ENCODE measurements at regions not wholly inside any gene's neighbourhood (a gene's known extent, or its start where the extent isn't known, plus 50 kb on each side); places are given as distances from the start of the nearest gene placed in this dataset.

GRCh38 chr17:68184816-68185436 is 62.9 kb upstream of the AMZ2 start:
- no peak for DNase-seq (ENCODE audit: low spot score)

- no peak for DNase-seq (ENCODE audit: low spot score)
These were observed 62.0 kb upstream of the AMZ2 start for GRCh38 chr17:68185820-68186219.

GRCh38 chr17:68190495-68190894 is 57.3 kb upstream of the AMZ2 start:
- no peak for DNase-seq (ENCODE audit: low spot score)

GRCh38 chr17:68195667-68196393 is 52.0 kb upstream of the AMZ2 start:
- no peak for DNase-seq (ENCODE audit: low spot score)

- no peak for DNase-seq (ENCODE audit: low spot score)
These were observed 51.3 kb upstream of the AMZ2 start for GRCh38 chr17:68196394-68197090.

GRCh38 chr17:68197091-68197996 is 50.5 kb upstream of the AMZ2 start:
- DNase-seq (ENCODE audit: low spot score): no peak

- DNase-seq (ENCODE audit: low spot score): no peak
These were observed 49.6 kb upstream of the AMZ2 start for GRCh38 chr17:68197997-68198930.

Data from hematopoietic multipotent progenitor cell treated with erythropoietin and hydrocortisone succinate and interleukin-3 and kit ligand, for 17 days (in vitro differentiated cells).